Adrenal gland (tissue), 9 donors: ENCODE measurements at regions not wholly inside any gene's neighbourhood (a gene's known extent, or its start where the extent isn't known, plus 50 kb on each side); places are given as distances from the start of the nearest gene placed in this dataset.

Source experiments
- DNase-seq, 7 donors: peaks; one replicate each; pipeline ENCODE4 v3.0.0-alpha.2; 2019 to 2020
- H3K27ac ChIP-seq, 5 donors: fragments of 200-600 bp; sonication (generic) in 4 of 5; 1 replicate in 3 of 5; 2 replicates in 2 of 5; pipeline versions ENCODE4 v1.5.1 to v1.8.0; 2016 to 2020; ENCODE audit warnings: mild to moderate bottlenecking in 1 of 5
- H3K27me3 ChIP-seq: fragments of 200-600 bp; 2 replicates; pipeline ENCODE4 v1.8.0; 2021
- H3K36me3 ChIP-seq, 2 donors: fragments of 200-600 bp; replicated peaks in 1 of 2; 1 replicate in 1 of 2; 2 replicates in 1 of 2; pipeline versions ENCODE4 v1.5.1 to v1.8.0; 2018 to 2022
- H3K4me1 ChIP-seq, 2 donors: fragments of 200-600 bp; replicated peaks in 1 of 2; 1 replicate in 1 of 2; 2 replicates in 1 of 2; pipeline versions ENCODE4 v1.5.1 to v1.8.0; 2018 to 2021
- H3K4me3 ChIP-seq, 4 donors: fragments of 200-600 bp; sonication (generic) in 3 of 4; one replicate each; pipeline ENCODE4 v1.5.1; 2016 to 2018
- H3K9me3 ChIP-seq, 3 donors: fragments of 200-600 bp; sonication (generic) in 1 of 3; replicated peaks in 1 of 3; 1 replicate in 2 of 3; 2 replicates in 1 of 3; pipeline versions ENCODE4 v1.5.1 to v1.8.0; 2016 to 2021
- CTCF ChIP-seq, 6 experiments: fragments of 450-650 bp in 4 of 6; fragments of 200-600 bp in 2 of 6; sonication (generic) in 1 of 6; IDR thresholded peaks; 1 replicate in 5 of 6; 2 replicates in 1 of 6; pipeline versions ENCODE4 v1.5.1 to v1.8.0; 2016 to 2021; ENCODE audit warnings: antibody characterized with exemption in 6 of 6, mild to moderate bottlenecking in 2 of 6, moderate library complexity in 1 of 6
- POLR2A ChIP-seq, 2 donors: fragments of 450-650 bp; IDR thresholded peaks; one replicate each; pipeline ENCODE4 v1.6.1; 2017; ENCODE audit warnings: antibody characterized with exemption in 2 of 2, mild to moderate bottlenecking in 2 of 2, moderate library complexity in 1 of 2
- WGBS, 4 donors: extraction: QIAGEN DNeasy Blood & Tissue Kit in 2 of 4; methylation state at CpG; one replicate each; pipeline versions ENCODE4 v1.1.5 to v1.1.7; 2013 to 2017; 5-methylcytosine and 5-hydroxymethylcytosine counted together
- intact Hi-C, 2 donors: fragments of 100-400 bp; cut with DNase I; formaldehyde crosslinking; loops; one replicate each; pipeline versions ENCODE4 v1.14.1 to v1.15.0; 2022 to 2023
- donor health status: healthy with polysubstance abuse.
- donor health status: Bipolar disorder and iron deficiency.
- donor health status: DM: yes; HTN: yes; CAD: no.
- donor health status: DM: no; HTN: no; CAD: no.
- donor health status: DM: no; HTN: no; CAD: no.

GRCh38 chr1:242870966-242871365 lies 346.5 kb upstream of the PLD5 start:
- no peaks in the 10 kb centered on the region for H3K27me3 ChIP-seq
- H3K27ac ChIP-seq, result no peak overlapping the region
- no peaks in the 10 kb centered on the region for H3K9me3 ChIP-seq
- TF ChIP-seq POLR2A (IDR thresholded peaks at IDR 0.05) (no peak), CTCF (IDR thresholded peaks at IDR 0.05) (no peak)
- no peaks in the 10 kb centered on the region for H3K36me3 ChIP-seq
- intact Hi-C loops, result no loop called here
- H3K4me1 ChIP-seq, result no peaks in the 10 kb centered on the region
- no peak overlapping the region for H3K4me3 ChIP-seq
- no peak for DNase-seq

- intact Hi-C loops, result no loop called here
- Histone ChIP-seq H3K27me3 (no peaks in the 10 kb centered on the region), H3K9me3 (no peaks in the 10 kb centered on the region), H3K4me1 (no peaks in the 10 kb centered on the region), H3K36me3 (no peaks in the 10 kb centered on the region), H3K4me3 (no peak overlapping the region), H3K27ac (no peak overlapping the region)
- no peak for DNase-seq
- no peak for TF ChIP-seq POLR2A (IDR thresholded peaks at IDR 0.05)
- TF ChIP-seq CTCF (IDR thresholded peaks at IDR 0.05), result no peak
- WGBS, 4 donors, result 65 to 70% (median 66%) methylated on average over 4 of the region's 4 CpGs
Observed at GRCh38 chr1:242856289-242856688, 331.8 kb upstream of the PLD5 start.

- 67 to 100% (median 74%) methylated on average over 1 to 3 of the region's 3 CpGs for WGBS, 4 donors
- H3K36me3 ChIP-seq, result no peaks in the 10 kb centered on the region
- H3K4me1 ChIP-seq, result no peaks in the 10 kb centered on the region
- no peaks in the 10 kb centered on the region for H3K27me3 ChIP-seq
- no peaks in the 10 kb centered on the region for H3K9me3 ChIP-seq
- H3K27ac ChIP-seq, result no peak overlapping the region
- H3K4me3 ChIP-seq, result no peak overlapping the region
- DNase-seq, result no peak
- intact Hi-C loops, result no loop called here
- no peak for TF ChIP-seq POLR2A (IDR thresholded peaks at IDR 0.05)
- TF ChIP-seq CTCF (IDR thresholded peaks at IDR 0.05), result no peak
Observed at GRCh38 chr1:242854466-242854865, 330.0 kb upstream of the PLD5 start.

GRCh38 chr1:242847390-242847993 lies 323.0 kb upstream of the PLD5 start:
- Histone ChIP-seq H3K4me3 (no peak overlapping the region), H3K9me3 (no peaks in the 10 kb centered on the region), H3K36me3 (no peaks in the 10 kb centered on the region), H3K27ac (no peak overlapping the region), H3K27me3 (no peaks in the 10 kb centered on the region), H3K4me1 (no peaks in the 10 kb centered on the region)
- intact Hi-C loops, result no loop called here
- 24 to 37% (median 28%) methylated on average over 3 of the region's 3 CpGs for WGBS, 4 donors
- TF ChIP-seq CTCF (IDR thresholded peaks at IDR 0.05), result no peak
- no peak for TF ChIP-seq POLR2A (IDR thresholded peaks at IDR 0.05)
- no peak for DNase-seq
